Gastroesophageal sphincter (tissue), 3 donors: ENCODE measurements at regions not wholly inside any gene's neighbourhood (a gene's known extent, or its start where the extent isn't known, plus 50 kb on each side); places are given as distances from the start of the nearest gene placed in this dataset.

Source experiments
- CTCF ChIP-seq, 4 experiments: fragments of 200-600 bp in 2 of 4; fragments of 450-650 bp in 2 of 4; sonication (generic) in 1 of 4; IDR thresholded peaks; one replicate each; pipeline ENCODE4 v1.5.1; 2017 to 2019; ENCODE audit warnings: antibody characterized with exemption in 4 of 4, mild to moderate bottlenecking in 2 of 4, moderate library complexity in 2 of 4
- POLR2A ChIP-seq, 2 donors: fragments of 450-650 bp; IDR thresholded peaks; one replicate each; pipeline ENCODE4 v1.6.1; 2017; ENCODE audit warnings: antibody characterized with exemption in 2 of 2, mild to moderate bottlenecking in 2 of 2, moderate library complexity in 1 of 2

GRCh38 chr14:22164616-22165015 lies 424.4 kb downstream of the DAD1 start:
- TF ChIP-seq POLR2A (IDR thresholded peaks at IDR 0.05), result no peak
- TF ChIP-seq CTCF (IDR thresholded peaks at IDR 0.05), result no peak
